ENCODE measurements at regions not wholly inside any gene's neighbourhood (a gene's known extent, or its start where the extent isn't known, plus 50 kb on each side); places are given as distances from the start of the nearest gene placed in this dataset.
"Not testable (repeated sequence)": the region's sequence is repeated elsewhere in the genome, so short reads cannot be mapped to it uniquely, and the experiment has no call there.

DNA sequence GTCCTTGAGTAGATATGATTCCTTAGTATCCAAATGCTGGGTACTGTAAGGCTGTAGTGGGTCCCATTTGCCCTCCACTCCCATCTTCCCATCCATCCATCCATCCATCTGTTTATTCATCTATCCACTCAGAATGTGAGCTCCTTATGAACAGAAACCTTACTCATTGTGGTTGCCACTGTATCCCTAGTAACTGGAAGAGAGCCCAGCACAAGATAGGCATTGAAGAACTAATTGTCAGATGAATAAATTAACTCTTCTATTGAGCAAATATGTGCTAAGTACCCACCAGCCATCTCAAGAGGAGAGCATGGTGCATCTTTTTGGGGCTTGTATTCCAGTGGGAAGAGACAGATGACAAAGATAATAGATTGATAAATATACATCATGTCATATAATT lies 86.4 kb upstream of the SEZ6L start:
- TF ChIP-seq, protein P1, sequence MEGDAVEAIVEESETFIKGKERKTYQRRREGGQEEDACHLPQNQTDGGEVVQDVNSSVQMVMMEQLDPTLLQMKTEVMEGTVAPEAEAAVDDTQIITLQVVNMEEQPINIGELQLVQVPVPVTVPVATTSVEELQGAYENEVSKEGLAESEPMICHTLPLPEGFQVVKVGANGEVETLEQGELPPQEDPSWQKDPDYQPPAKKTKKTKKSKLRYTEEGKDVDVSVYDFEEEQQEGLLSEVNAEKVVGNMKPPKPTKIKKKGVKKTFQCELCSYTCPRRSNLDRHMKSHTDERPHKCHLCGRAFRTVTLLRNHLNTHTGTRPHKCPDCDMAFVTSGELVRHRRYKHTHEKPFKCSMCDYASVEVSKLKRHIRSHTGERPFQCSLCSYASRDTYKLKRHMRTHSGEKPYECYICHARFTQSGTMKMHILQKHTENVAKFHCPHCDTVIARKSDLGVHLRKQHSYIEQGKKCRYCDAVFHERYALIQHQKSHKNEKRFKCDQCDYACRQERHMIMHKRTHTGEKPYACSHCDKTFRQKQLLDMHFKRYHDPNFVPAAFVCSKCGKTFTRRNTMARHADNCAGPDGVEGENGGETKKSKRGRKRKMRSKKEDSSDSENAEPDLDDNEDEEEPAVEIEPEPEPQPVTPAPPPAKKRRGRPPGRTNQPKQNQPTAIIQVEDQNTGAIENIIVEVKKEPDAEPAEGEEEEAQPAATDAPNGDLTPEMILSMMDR (IDR thresholded peaks at IDR 0.05): no peak
- H3K4me3 ChIP-seq: no peak overlapping the region
- H3K27me3 ChIP-seq: no peaks in the 10 kb centered on the region
- DNase-seq (ENCODE audit: low spot score): no peak
- no peaks in the 10 kb centered on the region for H3K9me3 ChIP-seq
- no peaks in the 10 kb centered on the region for H3K4me1 ChIP-seq
- H3K27ac ChIP-seq: no peak overlapping the region
- H3K36me3 ChIP-seq: no peaks in the 10 kb centered on the region

DNA sequence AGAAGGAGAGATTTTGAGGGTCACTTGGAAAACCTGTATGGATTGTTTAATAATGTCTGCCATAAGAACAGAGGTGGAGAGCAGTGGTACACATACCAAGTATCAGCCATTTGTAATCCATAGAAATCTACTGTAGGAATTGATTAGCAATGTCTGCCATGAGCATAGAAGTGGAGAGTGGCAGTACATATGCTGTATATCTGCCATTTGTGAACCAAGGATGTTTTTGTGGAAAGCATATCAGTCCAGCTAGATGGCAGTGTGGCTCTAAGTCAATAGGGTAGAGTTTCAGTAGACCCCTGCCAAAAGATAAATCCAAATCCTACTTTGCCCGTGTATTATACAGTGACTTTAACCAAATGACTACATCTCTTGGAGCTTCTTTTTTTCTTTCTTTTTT lies 82.9 kb upstream of the SEZ6L start:
- Histone ChIP-seq H3K9me3 (no peaks in the 10 kb centered on the region), H3K27ac (no peak overlapping the region), H3K27me3 (no peaks in the 10 kb centered on the region), H3K36me3 (no peaks in the 10 kb centered on the region), H3K4me3 (no peak overlapping the region), H3K4me1 (no peaks in the 10 kb centered on the region)
- DNase-seq (ENCODE audit: low spot score): no peak
- TF ChIP-seq, protein P1 (IDR thresholded peaks at IDR 0.05): peak in 1 of 2 donors; percentile 36

DNA sequence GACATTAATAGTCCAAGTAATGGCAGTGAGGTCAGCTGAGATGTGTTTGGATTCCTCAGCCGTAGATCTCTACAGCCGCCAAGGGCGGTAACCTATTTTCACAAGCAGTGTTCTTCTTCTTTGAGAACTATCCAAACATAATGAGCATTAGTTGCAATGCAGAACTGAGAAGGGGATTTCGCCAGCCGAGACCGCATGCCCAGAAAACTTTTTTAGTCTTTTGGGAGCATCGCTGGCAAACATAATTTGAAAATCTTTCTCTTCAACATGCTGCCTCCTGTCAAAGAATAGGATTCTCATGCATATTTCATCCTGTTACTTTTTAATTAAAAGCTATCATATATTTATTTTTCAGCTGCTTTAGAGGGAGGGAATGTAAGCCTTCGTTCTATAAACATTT lies 81.4 kb upstream of the SEZ6L start:
- H3K27me3 ChIP-seq: no peaks in the 10 kb centered on the region
- no peak overlapping the region for H3K4me3 ChIP-seq
- DNase-seq (ENCODE audit: low spot score): no peak
- TF ChIP-seq, protein P1 (IDR thresholded peaks at IDR 0.05): no peak
- H3K27ac ChIP-seq: no peak overlapping the region
- no peaks in the 10 kb centered on the region for H3K36me3 ChIP-seq
- H3K9me3 ChIP-seq: no peaks in the 10 kb centered on the region
- no peaks in the 10 kb centered on the region for H3K4me1 ChIP-seq

DNA sequence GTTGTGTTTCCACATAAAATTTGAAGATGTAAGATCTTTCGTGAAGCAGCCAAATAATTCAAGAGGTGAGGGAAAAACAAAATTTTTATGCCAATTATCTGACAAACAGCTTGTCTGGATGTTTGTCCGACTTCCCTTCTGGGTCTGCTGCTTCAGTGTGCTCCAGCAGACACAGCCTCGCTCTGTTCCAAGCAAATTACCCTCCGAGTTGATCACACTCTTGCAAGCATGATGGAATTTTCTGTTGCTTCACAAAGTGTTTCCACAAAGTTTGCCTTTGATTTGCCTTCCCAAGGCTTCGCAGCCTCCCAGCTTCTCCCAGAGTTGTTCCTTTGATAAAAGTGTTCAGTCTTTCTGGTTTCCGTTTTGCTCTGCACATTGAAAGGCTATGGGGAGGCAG lies 78.4 kb upstream of the SEZ6L start:
- TF ChIP-seq, protein P1 (IDR thresholded peaks at IDR 0.05): no peak
- DNase-seq (ENCODE audit: low spot score): no peak
- no peaks in the 10 kb centered on the region for H3K9me3 ChIP-seq
- no peaks in the 10 kb centered on the region for H3K4me1 ChIP-seq
- no peaks in the 10 kb centered on the region for H3K27me3 ChIP-seq
- no peak overlapping the region for H3K27ac ChIP-seq
- no peaks in the 10 kb centered on the region for H3K36me3 ChIP-seq
- no peak overlapping the region for H3K4me3 ChIP-seq

DNA sequence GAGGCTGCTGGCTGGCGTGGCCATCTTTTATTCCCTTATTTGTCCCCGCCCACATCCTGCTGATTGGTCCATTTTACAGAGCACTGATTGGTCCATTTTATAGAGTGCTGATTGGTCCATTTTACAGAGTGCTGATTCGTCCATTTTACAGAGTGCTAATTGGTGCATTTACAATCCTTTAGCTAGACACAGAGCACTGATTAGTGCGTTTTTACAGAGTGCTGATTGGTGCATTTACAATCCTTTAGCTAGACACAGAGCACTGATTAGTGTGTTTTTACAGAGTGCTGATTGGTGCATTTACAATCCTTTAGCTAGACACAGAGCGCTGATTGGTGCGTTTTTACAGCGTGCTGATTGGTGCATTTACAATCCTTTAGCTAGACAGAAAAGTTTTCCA lies 74.8 kb upstream of the SEZ6L start:
- not testable (repeated sequence) for H3K36me3 ChIP-seq

DNA sequence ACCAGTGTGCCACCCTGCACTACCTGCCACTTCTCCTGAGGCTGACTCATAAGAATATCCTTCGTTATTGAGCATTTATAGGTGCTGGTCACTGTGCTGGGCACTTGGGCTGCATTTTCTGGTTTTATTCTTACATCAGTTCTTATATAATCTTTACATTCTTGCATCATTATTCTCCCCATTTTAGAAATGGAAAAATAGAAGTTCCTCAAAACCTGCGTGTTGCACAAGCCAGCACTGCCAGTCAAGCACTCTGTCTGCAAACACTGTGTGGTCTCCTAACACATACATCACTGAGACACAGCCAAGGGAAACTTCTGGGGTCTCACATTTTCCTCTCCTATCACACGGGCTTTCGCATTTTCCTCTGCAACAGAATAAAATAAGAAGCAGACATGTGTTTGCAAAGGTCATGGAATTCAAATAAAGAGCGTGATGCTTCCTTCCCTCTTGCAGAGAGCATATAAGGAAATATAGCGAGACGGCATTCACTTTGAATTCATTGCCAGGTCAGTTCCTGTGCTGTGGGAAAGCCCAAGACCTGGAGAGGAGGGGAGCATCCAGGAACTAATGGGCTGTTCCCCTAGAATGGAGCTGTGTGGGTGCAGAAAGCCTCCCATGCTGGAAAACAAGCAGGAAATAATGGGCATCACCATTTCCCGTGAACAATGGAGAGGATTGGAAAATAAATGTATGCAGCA lies 73.9 kb upstream of the SEZ6L start:
- Histone ChIP-seq H3K27ac (no peak overlapping the region), H3K4me3 (no peak overlapping the region), H3K36me3 (no peaks in the 10 kb centered on the region), H3K9me3 (no peaks in the 10 kb centered on the region), H3K4me1 (no peaks in the 10 kb centered on the region), H3K27me3 (no peaks in the 10 kb centered on the region)
- no peak for DNase-seq (ENCODE audit: low spot score)
- TF ChIP-seq, protein P1 (IDR thresholded peaks at IDR 0.05): no peak

More for the DNA sequence above, 74.8 kb upstream of the SEZ6L start:
- not testable (repeated sequence) for H3K27ac ChIP-seq; DNase-seq (ENCODE audit: low spot score); H3K4me1 ChIP-seq; H3K9me3 ChIP-seq; H3K27me3 ChIP-seq; H3K4me3 ChIP-seq

All from right atrium auricular region (tissue), 2 donors.